ENCODE measurements at regions not wholly inside any gene's neighbourhood (a gene's known extent, or its start where the extent isn't known, plus 50 kb on each side); places are given as distances from the start of the nearest gene placed in this dataset.

DNA sequence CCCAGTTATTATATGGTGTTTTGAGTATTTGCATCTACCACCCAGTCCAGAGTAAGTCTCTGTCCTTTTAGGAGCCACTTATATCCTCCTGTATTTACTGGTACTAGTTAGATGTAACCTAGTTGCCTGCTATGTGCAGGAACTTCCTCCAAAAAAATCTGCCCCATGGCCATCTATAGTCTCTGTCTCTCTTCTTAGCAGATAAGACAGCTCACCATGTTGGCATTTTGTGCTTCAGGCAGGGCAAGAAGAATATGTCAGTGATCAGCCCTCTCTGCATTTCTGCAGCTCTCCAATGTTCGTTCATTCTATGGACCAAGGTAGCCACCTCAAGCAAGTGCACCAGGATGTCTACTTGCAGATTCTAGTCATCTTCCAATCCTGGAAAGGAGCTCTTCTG lies 446.5 kb downstream of the TLE1 start:
- DNase-seq: no peak

DNA sequence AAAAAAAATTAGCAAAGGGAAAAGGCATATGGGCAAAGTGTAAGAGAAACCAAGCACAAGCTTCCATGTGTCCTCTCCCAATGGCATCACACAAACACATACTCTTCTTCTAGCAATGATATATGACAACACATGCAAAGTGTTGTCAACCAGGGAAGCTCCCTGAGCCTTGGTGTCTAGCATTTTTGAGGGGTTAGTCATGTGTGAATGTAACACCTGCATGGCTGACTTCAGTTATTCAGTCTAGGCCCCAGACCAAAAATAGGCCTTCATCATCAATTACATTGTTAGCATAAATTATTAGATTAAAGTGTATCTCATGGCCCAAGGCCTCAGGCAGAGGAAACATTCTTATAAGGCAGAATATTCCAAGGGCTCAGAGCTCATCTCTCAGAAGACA lies 450.0 kb downstream of the TLE1 start:
- no peak for DNase-seq

DNA sequence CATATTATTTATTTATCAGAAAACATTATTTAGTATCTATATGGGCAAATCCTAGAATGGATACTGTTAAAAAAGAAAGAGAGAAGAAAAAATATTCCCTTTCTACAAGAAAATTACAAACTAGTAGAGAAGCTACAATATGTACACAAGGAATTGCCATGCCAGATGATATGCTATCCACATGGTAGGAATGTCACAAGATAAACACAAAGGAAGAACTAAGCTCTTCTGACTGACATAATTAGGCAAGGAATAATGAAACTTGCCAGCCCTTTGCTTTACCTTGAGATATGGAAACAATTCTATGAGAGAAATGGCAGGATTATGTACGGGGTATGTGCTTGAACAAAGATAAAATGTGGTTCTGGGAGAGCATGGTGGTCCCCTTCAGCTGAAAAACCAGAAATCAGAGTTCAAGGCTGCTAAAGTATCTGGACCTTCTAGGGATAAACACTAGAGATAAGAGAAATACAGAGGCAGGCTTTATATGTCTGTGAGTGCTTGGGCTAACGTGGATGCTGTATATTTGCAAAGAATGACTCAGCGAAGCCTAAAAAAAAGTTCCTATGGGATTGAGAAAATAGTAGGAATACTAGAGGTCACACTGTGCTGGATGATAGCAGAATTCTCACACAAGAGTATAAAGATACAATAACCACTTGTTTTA lies 451.6 kb downstream of the TLE1 start:
- DNase-seq: no peak

DNA sequence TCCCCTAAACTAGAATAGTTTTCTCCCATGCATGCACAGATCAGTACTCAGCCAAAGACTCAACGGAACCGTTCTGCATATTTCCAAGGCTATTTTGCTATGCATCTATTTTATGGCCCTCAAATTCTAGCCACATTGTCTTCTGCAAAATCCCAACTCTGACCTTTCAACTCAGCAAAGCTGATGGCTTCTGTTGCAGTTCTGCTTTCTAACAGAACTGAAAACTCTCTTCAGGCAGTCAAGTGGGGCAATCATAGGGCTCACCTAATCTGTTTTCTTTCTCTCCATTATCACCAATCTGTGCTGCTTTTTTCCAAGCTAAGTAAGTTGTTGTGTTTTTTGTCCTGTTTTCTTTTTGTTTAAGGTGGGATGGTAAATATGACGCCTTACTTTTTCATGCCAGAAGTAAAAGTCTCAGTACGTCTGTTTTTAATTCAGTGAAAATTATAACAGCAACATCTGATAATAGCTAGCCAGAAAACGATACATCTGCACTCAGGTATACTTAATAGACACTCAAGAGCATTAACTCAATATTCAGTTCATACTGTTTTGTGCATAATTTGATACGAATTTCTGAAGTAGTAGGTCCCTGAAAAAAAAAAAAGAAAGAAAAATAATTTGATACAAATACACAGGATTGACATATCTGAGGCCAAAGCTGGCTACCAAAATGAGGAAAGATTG lies 454.3 kb downstream of the TLE1 start:
- no peak for DNase-seq

DNA sequence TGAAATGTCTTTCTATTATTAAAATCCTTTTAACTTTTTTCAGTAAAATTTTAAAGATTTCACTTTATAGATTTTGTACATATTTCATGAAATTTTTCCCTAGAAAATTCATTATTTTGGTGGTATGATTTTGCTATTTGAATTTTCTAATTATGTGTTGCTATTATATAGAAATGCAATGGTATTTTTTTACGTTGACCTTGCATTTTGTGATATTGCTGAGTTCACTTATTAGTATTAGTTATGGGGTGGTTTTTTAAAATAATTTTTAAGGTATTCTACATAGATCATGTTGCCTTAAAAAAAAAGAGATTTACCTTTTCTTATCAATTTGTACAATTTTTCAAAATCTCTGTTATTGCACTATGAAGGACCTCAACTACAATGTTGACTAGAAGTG lies 458.3 kb downstream of the TLE1 start:
- no peak for DNase-seq

DNA sequence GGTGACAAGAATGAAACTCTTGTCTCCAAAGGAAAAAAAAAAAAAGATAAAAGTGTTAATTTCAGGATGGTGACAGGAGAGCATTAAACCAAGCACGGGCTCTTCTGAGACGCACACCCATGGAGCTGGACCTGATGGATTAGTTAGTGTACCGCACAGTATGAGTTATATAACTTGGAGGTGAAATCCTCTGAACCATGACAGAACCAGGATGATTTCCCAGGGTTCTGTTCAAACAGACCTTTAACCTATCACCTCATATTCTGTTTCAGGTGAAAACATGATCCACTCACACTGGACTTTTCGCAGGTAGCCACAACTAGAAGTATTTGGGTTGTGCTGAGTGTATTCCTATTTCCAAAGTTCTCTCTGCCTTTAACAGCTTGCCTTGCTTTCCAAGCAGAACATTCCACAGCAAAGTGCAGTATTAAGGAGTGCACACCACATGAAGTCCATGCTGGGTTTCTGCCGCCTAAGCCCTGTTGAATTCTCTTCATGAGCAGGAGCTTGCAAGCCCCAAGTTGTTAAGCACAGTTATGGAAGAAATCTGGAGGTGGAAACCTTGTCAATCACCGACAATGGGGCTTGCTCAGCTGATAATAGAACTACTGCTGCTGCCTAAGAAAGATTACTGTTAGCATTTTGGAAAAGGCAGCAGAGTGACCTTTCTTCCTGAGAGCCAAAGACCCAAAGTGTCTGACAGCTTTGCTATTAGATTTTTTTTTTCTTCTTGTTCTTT lies 461.7 kb downstream of the TLE1 start:
- DNase-seq: no peak

DNA sequence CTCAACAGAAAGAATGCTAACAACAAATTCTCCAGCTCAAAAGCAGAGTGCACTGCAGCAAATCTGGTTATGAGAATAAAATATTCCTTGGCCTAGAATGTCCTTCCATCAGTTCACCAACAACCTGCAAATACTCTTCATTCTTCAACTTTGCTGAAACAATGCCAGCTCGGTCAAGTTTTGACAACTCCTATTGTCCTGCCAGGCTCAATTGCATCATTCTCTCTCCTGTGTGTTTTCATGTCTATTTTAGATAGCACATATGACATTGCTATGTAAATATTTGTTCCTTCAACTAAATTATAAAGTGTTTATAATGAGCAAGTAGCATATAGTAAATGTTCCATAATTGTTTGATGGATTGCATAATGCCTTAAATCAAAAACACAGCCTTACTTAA lies 463.8 kb downstream of the TLE1 start:
- no peak for DNase-seq

DNA sequence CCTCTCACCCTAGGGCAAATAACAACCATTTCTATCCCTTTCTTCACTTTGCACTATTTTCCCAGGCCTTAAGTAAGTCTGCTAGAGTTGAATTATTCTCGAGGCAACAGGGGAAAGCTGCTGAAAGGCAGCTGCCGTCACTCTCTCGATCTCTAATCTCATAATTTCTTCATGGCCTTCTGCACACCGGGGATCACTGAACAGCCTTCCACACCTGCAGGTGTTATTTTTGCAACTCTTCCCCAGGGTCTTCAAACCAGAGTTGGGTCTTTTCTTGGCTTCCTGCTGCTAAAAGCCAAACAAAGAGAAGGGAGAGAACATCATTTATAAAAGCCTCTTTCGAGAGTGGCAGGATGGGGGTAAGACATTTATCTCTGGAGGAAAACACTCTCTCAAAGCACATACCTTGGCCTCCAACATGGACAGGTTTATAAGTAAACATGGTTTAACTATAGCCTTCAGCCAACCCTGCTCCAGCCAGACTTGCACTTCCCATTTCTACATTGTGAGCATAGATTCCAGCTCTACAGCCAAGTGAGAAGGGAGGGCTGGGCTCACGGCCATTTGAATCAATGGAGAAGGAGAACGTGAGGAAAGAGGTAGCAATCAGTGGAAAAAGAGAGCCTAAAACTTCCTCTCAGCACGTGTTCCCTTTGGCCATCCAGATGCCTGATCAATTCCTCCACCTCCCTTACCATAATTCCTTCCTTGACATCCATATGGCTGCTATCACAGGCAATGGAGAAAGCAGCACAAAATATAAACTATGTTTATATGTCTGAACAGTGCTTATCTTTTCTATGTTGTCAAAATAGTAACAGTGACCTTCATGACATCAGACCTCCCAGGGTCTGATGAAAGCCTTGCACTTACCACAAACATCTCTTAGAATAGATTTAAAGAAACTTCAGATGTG lies 464.9 kb downstream of the TLE1 start:
- DNase-seq: no peak

DNA sequence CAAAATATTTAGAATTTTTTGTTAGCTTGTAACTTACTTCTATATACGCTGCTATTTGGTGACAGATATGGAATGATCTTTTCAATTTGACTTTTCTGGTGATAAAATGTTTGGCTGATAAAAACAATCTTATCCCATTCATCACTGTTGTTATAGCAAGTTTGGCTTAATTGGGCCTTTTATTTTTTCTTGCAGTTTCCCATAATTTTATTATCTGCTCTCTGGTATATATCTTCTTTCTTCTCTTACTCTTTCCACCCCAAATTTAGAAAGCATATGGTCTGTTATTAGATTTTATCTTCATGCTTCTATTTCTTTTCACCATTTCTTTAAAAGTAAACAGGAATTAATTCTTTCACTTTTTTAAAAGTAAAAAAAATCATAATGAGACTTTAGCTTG lies 474.4 kb downstream of the TLE1 start:
- no peak for DNase-seq

DNA sequence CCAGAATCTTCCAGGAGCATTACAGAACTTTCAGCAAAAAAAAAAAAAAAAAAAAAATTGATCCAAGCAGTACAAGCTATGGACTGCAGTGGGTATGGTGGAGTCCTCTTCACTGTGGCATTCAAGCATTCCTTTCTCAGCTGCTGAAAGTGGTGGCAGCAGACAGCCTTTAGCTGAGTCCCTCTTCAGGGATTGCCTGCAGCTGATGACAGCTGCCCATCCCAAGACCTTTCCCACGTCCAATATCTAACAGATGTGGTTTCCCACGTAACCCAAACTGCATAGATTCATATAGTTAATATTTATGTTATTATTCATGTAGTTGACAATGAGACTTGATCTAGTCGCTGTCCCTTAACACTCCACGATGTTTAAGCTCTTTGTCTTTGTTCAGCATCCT lies 475.9 kb downstream of the TLE1 start:
- no peak for DNase-seq

DNA sequence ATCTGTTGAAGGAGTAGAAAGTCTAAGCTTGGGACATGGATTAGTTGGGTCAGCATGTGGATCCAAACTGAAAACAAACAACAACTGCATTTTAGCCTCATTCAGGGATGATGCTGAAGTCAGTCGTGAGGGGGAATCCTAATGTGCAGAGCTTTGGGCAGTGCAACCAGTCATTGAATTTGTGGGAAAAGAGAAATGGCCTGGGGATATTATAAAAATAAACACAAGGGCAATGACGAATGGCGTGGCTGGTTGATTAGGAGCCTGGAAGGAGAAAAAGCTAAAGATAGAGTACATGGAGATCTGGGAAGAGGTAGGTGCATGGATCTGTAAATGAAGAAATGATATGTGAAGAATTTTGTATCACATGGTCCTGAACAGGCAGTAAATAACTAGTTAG lies 477.6 kb downstream of the TLE1 start:
- DNase-seq: no peak

DNA sequence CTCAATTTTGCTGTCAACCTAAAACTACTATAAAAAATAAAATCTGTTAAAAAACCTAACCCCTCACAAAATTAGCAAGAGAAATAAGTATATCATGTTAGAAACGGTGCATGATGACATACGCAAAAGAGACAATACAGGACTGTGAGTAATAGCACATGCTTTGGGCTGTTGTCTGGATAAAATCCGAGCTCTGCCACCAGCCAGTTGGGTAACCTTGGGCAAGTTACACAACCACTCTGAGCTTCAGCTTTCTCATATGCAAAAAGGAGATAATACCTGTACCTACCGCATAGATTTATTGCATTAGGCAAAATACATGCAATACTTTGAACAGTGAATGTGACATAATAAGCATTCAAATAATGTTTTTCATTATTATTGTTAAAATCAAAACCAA lies 481.7 kb downstream of the TLE1 start:
- DNase-seq: no peak

DNA sequence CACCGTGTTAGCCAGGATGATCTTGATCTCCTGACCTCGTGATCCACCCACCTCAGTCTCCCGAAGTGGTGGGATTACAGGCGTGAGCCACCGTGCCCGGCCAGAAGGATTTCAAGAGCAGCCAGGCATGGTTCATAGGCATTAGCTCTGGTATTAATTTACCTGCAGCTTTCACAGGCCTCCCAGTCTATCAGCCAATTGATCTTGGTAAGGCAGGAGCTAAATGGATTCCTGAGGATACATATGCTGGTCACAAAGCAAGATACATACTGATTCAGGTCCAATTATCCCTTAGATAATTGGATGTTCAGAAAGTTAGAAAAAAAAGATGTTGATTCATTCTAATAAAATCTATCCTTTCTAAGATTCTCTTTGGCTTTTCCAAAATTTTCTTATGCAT lies 487.1 kb downstream of the TLE1 start:
- no peak for DNase-seq

DNA sequence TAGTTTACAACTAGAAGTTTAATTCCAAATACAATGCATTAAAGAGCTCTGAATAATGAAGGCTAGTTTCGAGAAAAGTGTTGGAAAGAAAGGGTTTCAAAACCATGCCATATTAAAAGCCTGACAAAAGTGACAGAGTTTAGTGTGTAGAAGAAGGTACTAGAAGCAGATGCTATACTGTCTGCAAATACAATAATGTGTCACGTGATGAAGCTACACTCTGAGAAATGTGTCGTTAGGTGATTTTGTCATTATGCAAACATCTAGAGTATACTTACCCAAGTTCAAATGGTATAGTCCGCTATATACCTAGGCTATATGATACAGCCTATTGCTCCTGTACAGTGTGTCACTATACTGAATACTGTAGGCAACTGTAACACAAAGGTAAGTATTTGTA lies 494.1 kb downstream of the TLE1 start:
- DNase-seq: no peak

DNA sequence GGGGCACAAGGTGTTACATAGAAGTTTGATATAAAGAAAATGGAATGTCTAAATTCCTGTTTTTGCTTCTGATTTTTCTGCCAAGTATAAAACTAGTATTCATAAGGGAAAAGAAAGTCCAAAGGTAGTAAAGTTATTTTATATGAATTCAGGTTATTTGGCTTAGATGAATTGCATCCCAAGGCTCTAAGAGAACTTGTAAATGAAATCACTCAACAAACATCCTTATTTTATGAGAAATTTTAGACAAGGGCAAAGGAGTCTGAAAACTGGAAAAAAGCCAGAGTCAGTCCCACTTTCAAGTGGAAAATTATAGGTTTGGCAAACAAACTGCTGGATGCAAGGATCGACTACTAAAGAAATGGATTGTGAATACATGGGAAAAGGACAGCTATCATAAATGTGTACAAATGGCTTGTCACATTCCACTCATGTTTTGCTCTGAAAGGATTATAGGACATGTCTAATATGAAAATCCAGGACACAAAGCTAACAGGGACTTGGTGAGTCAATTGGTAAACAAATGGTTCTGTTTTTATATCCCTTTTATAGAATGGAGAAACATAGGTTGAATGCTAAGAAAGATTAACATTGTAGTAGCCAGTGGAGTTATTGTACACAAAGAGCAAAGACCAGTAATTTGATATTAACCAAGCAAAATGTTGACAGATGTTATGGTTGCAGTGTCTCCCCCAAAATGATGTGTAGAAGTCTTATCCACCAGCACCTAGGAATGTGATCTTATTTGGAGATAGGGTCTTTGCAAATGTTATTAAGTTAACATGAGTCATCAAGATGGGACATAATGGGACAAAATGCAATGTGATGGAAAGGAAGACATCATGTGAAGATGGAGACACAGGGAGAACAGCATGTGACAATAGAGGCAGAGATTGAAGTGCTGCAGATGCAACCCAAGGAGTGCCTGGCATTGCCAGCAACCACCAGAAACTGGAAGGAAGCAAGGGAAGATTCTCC lies 495.7 kb downstream of the TLE1 start:
- DNase-seq: no peak

DNA sequence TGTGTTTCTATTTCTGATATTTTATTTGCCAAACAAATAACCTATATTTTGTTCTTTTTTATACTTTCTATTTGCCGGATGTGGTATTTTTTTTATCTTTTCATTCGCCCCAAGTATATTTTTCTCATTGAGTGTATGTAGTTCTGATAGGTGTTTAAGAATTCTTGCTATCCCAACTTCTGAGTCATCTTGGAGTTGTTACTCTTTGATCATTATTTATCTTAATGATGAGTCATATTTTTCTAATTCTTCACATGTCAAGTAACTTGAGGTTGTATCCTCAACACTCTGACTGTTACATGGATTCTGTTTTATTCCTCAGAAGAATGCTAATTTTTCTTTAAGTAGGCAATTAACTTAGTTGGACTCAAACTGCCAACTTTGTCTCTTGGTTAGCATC lies 498.1 kb downstream of the TLE1 start:
- DNase-seq: no peak

DNA sequence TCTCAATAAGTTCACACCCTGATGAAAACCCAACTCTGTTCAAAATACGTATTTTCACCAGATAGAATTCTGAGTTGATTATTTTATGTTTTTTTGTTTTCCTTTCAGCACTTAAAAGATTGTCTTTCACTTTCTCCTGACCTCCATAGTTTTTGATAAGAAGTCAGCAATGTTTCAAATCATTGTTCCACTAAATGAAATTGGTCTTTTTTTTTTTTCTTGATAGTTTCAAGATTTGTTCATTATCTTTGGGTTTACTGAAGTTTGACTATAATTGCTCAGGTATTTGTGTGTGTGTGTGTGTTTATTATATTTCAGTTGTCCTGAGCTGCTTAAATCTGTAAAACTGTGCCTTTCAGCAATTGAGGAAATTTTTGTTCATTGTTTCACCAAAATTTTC lies 498.7 kb downstream of the TLE1 start:
- no peak for DNase-seq

DNA sequence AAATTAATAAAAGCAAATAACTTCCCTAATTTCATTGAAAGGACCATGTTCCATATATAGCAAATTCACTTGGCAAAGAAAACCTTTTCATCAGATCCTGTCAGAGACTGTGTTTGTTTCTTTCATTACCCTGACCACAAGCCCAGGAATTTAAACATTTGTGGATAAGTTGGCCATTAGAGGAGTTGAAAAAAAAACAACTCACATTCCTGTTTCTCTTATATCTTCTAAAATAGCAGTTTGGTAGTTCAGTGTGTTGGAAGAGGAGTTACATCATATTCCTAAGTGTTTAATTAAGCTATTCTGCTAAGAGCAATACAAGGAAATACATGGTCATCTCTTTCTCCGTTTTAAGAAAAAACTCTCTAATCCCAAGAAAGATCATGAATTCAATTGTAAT lies 505.6 kb downstream of the TLE1 start:
- no peak for DNase-seq

DNA sequence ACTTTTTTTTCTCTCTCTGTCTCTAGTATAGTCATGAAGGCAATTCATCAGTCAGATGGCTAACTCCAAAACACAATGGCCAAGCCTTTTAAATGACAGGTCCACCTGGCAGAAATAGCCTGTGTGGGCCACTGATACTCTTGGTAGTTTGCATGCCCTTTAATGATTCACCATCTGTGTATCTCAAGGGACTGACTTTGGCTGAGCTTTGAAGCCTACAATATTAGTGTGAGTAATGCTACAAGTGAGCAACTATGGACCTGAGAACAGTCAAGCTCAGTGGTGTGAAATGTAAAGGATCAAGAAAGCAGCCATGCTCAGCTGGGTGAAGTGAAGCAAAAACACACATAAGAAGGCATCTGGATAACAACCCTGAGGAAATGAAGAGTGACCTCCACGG lies 506.9 kb downstream of the TLE1 start:
- DNase-seq: no peak

DNA sequence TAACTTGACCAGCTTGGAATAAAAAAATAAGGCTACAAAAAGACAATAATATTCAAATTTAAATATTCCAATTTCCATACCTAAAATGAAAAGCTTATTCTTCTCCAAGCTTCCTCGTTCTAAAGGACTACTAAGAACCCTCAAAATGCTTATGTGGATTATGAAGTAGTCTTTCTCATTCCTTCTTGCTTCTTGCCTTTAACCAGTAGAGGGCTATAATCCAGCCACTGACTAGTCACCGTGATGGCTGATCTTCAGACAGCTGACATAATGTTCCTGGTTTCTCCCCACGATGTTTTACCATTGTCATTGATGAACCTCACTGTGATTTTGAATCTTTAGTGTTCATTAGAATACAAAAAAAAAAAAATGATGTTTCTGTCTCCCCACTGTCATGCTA lies 515.3 kb downstream of the TLE1 start:
- no peak for DNase-seq

DNA sequence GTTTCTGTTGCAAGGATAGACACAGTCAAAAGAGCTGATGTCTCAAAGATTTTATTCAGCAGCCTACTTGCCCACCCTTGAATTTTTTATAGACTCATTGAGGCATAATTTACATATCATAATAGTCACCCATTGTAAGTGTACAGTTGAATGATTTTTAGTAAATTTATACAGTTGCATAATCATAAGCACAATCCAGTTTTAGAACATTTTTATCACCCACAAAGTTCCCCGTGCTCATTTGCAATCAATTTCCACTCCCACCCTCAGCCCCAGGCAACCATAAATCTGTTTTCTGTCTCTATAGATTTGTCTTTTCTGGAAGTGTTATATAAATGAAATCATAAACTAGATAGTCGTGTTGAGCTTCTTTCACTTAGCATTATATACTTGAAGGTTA lies 517.7 kb downstream of the TLE1 start:
- no peak for DNase-seq

DNA sequence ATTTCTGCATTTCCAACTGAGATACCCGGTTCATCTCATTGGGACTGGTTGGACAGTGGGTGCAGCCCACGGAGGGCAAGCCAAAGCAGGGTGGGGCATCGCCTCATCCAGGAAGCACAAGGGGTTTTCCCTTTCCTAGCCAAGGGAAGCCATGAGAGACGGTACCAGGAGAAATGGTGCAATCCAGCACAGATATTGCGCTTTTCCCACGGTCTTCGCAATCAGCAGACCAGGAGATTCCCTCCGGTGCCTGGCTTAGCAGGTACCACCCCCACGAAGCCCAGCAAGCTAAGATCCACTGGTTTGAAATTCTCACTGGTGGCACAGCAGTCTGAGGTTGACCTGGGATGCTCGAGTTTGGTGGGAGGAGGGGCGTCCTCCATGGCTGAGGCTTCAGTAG lies 527.0 kb downstream of the TLE1 start:
- no peak for DNase-seq
